GM19324 (cell line): ENCODE measurements at regions not wholly inside any gene's neighbourhood (a gene's known extent, or its start where the extent isn't known, plus 50 kb on each side); places are given as distances from the start of the nearest gene placed in this dataset.

Experiments used
- ATAC-seq: cut with Tn5 transposase; IDR thresholded peaks from one replicate; pipeline ENCODE4 v1.9.1; 2021; ENCODE audit warnings: mild to moderate bottlenecking, moderate library complexity; ENCODE audit not compliant: unreplicated experiment, low FRiP score

GRCh38 chr12:31785318-31785717, 56.5 kb upstream of the AMN1 start:
- no peak for ATAC-seq

- no peak for ATAC-seq
Observed at GRCh38 chr12:31783996-31784645, 55.3 kb upstream of the AMN1 start.

DNA sequence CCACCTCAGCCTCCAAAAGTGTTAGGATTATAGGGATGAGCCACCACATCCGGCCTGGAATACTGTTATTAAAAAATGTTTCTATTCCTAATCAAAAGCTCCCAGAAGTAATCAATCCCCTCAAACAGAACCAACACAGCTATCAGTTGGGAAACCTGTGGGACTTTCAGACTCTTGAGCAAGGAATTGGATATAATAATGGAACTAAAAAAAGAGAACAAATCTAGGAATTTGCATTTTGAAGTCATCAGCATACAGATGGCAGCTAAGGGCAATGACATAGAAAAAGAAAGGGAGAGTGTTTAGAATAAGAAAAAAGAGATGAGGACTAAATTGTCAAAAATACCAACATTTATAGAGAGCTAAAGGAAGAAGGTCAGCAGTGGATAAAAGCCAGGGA, 54.7 kb upstream of the AMN1 start:
- ATAC-seq, result no peak

GRCh38 chr12:31781894-31782540, 53.2 kb upstream of the AMN1 start:
- ATAC-seq, result no peak

DNA sequence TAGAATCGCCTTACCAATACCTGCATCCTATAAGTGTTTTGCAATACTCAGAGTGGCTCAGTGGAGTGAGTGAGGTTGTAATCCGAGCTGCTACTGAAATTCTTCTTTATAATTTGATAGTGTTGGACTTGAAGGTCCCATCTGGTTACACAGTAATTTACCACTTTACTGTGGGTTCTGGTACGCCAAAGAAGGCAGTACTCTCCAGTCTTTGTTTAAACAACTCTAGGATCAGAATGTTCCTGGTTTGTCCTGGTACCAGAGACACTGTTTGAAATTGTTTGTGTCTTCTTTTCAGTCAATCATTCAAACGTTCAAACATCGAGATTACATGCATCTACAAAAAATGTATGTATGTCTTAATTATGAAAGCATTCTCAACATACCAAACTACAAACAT, 51.3 kb upstream of the AMN1 start:
- no peak for ATAC-seq

DNA sequence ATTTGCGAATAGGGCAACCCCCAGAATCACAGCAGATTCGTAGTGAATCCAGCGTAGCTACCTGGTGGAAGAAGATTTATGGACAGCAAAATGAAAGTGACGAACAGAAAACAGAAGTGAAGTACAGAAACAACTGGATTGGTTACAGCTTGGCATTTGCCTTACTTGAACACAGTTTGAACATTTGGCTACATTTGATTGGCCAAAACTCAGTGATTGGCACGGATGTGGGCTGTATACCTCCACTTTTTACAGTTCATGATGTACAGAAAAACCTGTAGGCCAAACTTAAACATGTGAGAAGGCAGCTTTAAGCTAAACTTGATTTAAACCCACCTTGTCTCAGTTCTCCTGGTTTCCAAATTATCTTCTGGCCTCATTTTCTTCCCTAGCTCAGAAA, 49.9 kb upstream of the AMN1 start:
- ATAC-seq, result no peak
